Calu3 (cell line): ENCODE measurements at regions not wholly inside any gene's neighbourhood (a gene's known extent, or its start where the extent isn't known, plus 50 kb on each side); places are given as distances from the start of the nearest gene placed in this dataset.
A peak's percentile ranks its signal among the peaks of the same experiment; 100 is the strongest.

ENCODE experiments used
- BruUV-seq: library from RNA; stranded (reverse); fragments of 400-500 nt; replicated peaks from 2 replicates; lab custom pipeline; 2021; lab: Mats Ljungman, UMichigan
- CTCF ChIA-PET: fragments of 300-600 bp; sonication (Branson Sonifier 250); formaldehyde crosslinking; loops from one replicate; lab custom pipeline; 2022; ENCODE audit warnings: antibody characterized with exemption; lab: Charles Lee
- DNase-seq: peaks from one replicate; pipeline ENCODE4 v3.0.0; 2022
- H3K27ac Mint-ChIP-seq: one replicate; pipeline ENCODE4 v1.8.0; 2022; ENCODE audit warnings: mixed read lengths; ENCODE audit not compliant: unreplicated experiment
- H3K27me3 Mint-ChIP-seq: one replicate; pipeline ENCODE4 v1.8.0; 2022; ENCODE audit warnings: mixed read lengths; ENCODE audit not compliant: unreplicated experiment
- H3K36me3 Mint-ChIP-seq: one replicate; pipeline ENCODE4 v1.8.0; 2022; ENCODE audit warnings: mild to moderate bottlenecking, moderate library complexity, mixed read lengths; ENCODE audit not compliant: insufficient read depth, unreplicated experiment
- H3K4me1 Mint-ChIP-seq: one replicate; pipeline ENCODE4 v1.8.0; 2022; ENCODE audit warnings: mild to moderate bottlenecking, low read depth, mixed read lengths; ENCODE audit not compliant: unreplicated experiment
- H3K4me3 Mint-ChIP-seq: one replicate; pipeline ENCODE4 v1.8.0; 2022; ENCODE audit warnings: mild to moderate bottlenecking, low read depth, moderate library complexity, mixed read lengths; ENCODE audit not compliant: unreplicated experiment
- H3K9me3 Mint-ChIP-seq: one replicate; pipeline ENCODE4 v1.8.0; 2022; ENCODE audit warnings: low read depth, mixed read lengths; ENCODE audit not compliant: unreplicated experiment
- CTCF ChIP-seq: fragments of 200-600 bp; IDR thresholded peaks from one replicate; pipeline ENCODE4 v1.8.0; 2022; ENCODE audit warnings: antibody characterized with exemption; ENCODE audit not compliant: unreplicated experiment
- intact Hi-C: fragments of 100-400 bp; cut with micrococcal nuclease; formaldehyde crosslinking; loops from one replicate; pipeline ENCODE4 v1.10.0; 2022; ENCODE audit not compliant: unreplicated experiment

GRCh38 chr18:11405804-11406203, 203.6 kb upstream of the SLC35G4 start:
- no TSS peak for BruUV-seq
- no peaks in the 10 kb centered on the region for H3K9me3 Mint-ChIP-seq
- no peak overlapping the region for H3K4me3 Mint-ChIP-seq
- intact Hi-C loops = no loop called here
- DNase-seq = no peak
- no peaks in the 10 kb centered on the region for H3K36me3 Mint-ChIP-seq
- H3K27me3 Mint-ChIP-seq = peaks cover 28% of the 10 kb centered on the region
- CTCF ChIA-PET = no interaction called here
- no peak for TF ChIP-seq CTCF
- H3K4me1 Mint-ChIP-seq = no peaks in the 10 kb centered on the region
- H3K27ac Mint-ChIP-seq = no peak overlapping the region

- no peak for TF ChIP-seq CTCF
- Mint-ChIP-seq H3K4me3 (no peak overlapping the region), H3K9me3 (no peaks in the 10 kb centered on the region), H3K27ac (no peak overlapping the region), H3K36me3 (no peaks in the 10 kb centered on the region), H3K27me3 (peaks cover 50% of the 10 kb centered on the region), H3K4me1 (no peaks in the 10 kb centered on the region)
- CTCF ChIA-PET = no interaction called here
- DNase-seq = no peak
- intact Hi-C loops = no loop called here
- no TSS peak for BruUV-seq
Measured at GRCh38 chr18:11400703-11401102, 208.7 kb upstream of the SLC35G4 start.

GRCh38 chr18:11398625-11399024, 210.8 kb upstream of the SLC35G4 start:
- no peaks in the 10 kb centered on the region for H3K36me3 Mint-ChIP-seq
- CTCF ChIA-PET = interaction anchor here (0.8 kb wide), 1 partner anchor 15 kb away, joined by 3 read pairs; no protein-coding TSS in a partner anchor
- intact Hi-C loops = loop anchor here (10.0 kb wide), 1 partner anchor 116 kb away; no protein-coding TSS in a partner anchor
- H3K27me3 Mint-ChIP-seq = peaks cover 66% of the 10 kb centered on the region
- no TSS peak for BruUV-seq
- peak; percentile 12 for TF ChIP-seq CTCF
- no peak overlapping the region for H3K4me3 Mint-ChIP-seq
- H3K9me3 Mint-ChIP-seq = no peaks in the 10 kb centered on the region
- no peak for DNase-seq
- no peaks in the 10 kb centered on the region for H3K4me1 Mint-ChIP-seq
- H3K27ac Mint-ChIP-seq = no peak overlapping the region

- no peak overlapping the region for H3K4me3 Mint-ChIP-seq
- H3K9me3 Mint-ChIP-seq = no peaks in the 10 kb centered on the region
- intact Hi-C loops = loop anchor here (10.0 kb wide), 1 partner anchor 122 kb away; no protein-coding TSS in a partner anchor
- peaks cover 71% of the 10 kb centered on the region for H3K27me3 Mint-ChIP-seq
- no peaks in the 10 kb centered on the region for H3K36me3 Mint-ChIP-seq
- TF ChIP-seq CTCF = no peak
- no peak overlapping the region for H3K27ac Mint-ChIP-seq
- H3K4me1 Mint-ChIP-seq = no peaks in the 10 kb centered on the region
- no peak for DNase-seq
- no TSS peak for BruUV-seq
- CTCF ChIA-PET = interaction anchor here (1.2 kb wide), 1 partner anchor 9 kb away, joined by 3 read pairs; no protein-coding TSS in a partner anchor
Measured at GRCh38 chr18:11392980-11393885, 216.2 kb upstream of the SLC35G4 start.
